ENCODE measurements at regions not wholly inside any gene's neighbourhood (a gene's known extent, or its start where the extent isn't known, plus 50 kb on each side); places are given as distances from the start of the nearest gene placed in this dataset.

DNA sequence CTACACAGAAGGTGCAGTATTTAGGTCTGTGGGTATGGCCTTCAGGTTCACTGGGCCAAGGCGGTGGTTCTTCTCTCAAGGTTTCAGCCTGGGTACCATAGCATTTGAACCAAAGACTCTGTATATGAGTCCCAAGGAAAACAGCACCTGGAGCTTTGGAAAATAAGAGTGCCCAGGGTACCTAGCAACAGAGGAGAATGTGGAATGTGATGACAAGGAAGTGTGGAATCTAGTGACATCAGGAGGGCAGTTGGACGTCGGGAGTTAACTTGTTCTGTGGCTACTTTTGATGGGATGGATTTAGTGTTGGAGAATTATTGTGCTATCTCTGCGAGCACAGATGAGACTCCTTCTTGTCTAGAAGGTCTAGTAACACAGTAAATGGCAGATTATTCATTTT, 201.2 kb downstream of the NOL4 start:
- H4K20me1 ChIP-seq (ENCODE audit: insufficient read depth, low read length), result no peaks in the 10 kb centered on the region
- H3K4me1 ChIP-seq (ENCODE audit: low read length), result no peaks in the 10 kb centered on the region
- no peak overlapping the region for H3K9ac ChIP-seq (ENCODE audit: low read length)
- no peaks in the 10 kb centered on the region for H3K36me3 ChIP-seq (replicated peaks; ENCODE audit: low read depth, low read length)
- H3K27ac ChIP-seq (ENCODE audit: low read length), result no peak overlapping the region
- no peaks in the 10 kb centered on the region for H3K27me3 ChIP-seq (ENCODE audit: low read depth, low read length)
- H3K9me3 ChIP-seq (ENCODE audit: insufficient read depth, low read length), result no peaks in the 10 kb centered on the region
- no peak overlapping the region for H3K4me3 ChIP-seq (ENCODE audit: low read length)
- TF ChIP-seq CTCF (IDR thresholded peaks at IDR 0.05; ENCODE audit: low read depth, low read length) (no peak), EZH2phosphoT487 (IDR thresholded peaks at IDR 0.05; ENCODE audit: low read depth) (no peak)
- H2AFZ ChIP-seq (ENCODE audit: low read depth, low read length), result no peak overlapping the region
- no peak overlapping the region for H3K4me2 ChIP-seq (ENCODE audit: low read length)
- H3K79me2 ChIP-seq (ENCODE audit: low read length), result no peaks in the 10 kb centered on the region

GRCh38 chr18:34018336-34018735, 206.4 kb downstream of the NOL4 start:
- Histone ChIP-seq H3K36me3 (replicated peaks; ENCODE audit: low read depth, low read length) (no peaks in the 10 kb centered on the region), H3K9ac (ENCODE audit: low read length) (no peak overlapping the region), H3K4me2 (ENCODE audit: low read length) (no peak overlapping the region), H3K79me2 (ENCODE audit: low read length) (no peaks in the 10 kb centered on the region), H4K20me1 (ENCODE audit: insufficient read depth, low read length) (no peaks in the 10 kb centered on the region), H2AFZ (ENCODE audit: low read depth, low read length) (no peak overlapping the region), H3K9me3 (ENCODE audit: insufficient read depth, low read length) (no peaks in the 10 kb centered on the region), H3K27me3 (ENCODE audit: low read depth, low read length) (no peaks in the 10 kb centered on the region), H3K4me3 (ENCODE audit: low read length) (no peak overlapping the region), H3K4me1 (ENCODE audit: low read length) (no peaks in the 10 kb centered on the region), H3K27ac (ENCODE audit: low read length) (no peak overlapping the region)
- no peak for TF ChIP-seq EZH2phosphoT487 (IDR thresholded peaks at IDR 0.05; ENCODE audit: low read depth)
- no peak for TF ChIP-seq CTCF (IDR thresholded peaks at IDR 0.05; ENCODE audit: low read depth, low read length)

DNA sequence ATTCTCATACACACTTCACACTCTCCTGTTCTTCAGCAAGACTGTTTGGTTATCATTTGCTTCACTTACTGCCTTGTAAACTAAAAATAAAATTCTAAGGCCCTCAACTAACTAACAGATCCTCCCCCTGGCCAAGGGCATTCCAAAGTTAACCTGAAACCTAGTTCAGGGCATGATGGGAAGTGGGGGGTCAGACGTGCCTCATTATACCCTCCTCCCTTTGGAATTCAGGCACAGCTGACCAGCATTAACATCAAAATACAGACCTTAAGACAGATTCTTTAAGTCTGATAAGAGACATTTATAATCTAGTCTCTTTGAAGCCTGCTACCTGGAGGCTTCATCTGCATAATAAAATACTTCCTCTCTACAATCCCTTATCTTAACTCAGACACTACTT, 221.0 kb downstream of the NOL4 start:
- H3K27ac ChIP-seq (ENCODE audit: low read length), result no peak overlapping the region

DNA sequence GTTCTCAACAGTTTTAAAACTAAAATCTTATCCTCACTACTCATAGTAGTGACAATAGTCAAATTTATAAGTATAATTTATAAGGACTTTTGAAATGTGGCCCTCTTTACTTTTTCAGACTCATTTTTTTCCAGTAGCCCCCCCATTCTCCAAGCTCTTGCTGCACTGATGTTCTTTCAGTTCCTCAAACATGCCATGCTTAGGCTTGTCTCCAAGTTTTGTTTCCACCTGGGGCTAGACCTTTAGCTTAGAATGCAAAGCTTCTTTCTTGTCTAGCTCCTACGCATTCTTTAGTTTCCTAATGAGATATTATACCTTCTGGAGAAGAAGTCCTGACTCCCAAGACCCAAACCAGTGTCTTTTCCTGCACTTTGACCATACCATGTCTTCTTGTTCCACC, 222.6 kb downstream of the NOL4 start:
- Histone ChIP-seq H3K4me1 (ENCODE audit: low read length) (peaks cover 5% of the 10 kb centered on the region; the same call in 1 of the 2 replicates), H3K4me3 (ENCODE audit: low read length) (no peak overlapping the region), H3K4me2 (ENCODE audit: low read length) (no peak overlapping the region), H3K79me2 (ENCODE audit: low read length) (no peaks in the 10 kb centered on the region), H3K9ac (ENCODE audit: low read length) (no peak overlapping the region), H4K20me1 (ENCODE audit: insufficient read depth, low read length) (no peaks in the 10 kb centered on the region), H3K9me3 (ENCODE audit: insufficient read depth, low read length) (no peaks in the 10 kb centered on the region), H3K27me3 (ENCODE audit: low read depth, low read length) (no peaks in the 10 kb centered on the region), H3K36me3 (replicated peaks; ENCODE audit: low read depth, low read length) (no peaks in the 10 kb centered on the region), H3K27ac (ENCODE audit: low read length) (no peak overlapping the region), H2AFZ (ENCODE audit: low read depth, low read length) (no peak overlapping the region)
- TF ChIP-seq EZH2phosphoT487 (IDR thresholded peaks at IDR 0.05; ENCODE audit: low read depth) (no peak), CTCF (IDR thresholded peaks at IDR 0.05; ENCODE audit: low read depth, low read length) (no peak)

More for the DNA sequence above, 221.0 kb downstream of the NOL4 start:
- Histone ChIP-seq H3K27me3 (ENCODE audit: low read depth, low read length) (no peaks in the 10 kb centered on the region), H3K9me3 (ENCODE audit: insufficient read depth, low read length) (no peaks in the 10 kb centered on the region), H3K79me2 (ENCODE audit: low read length) (no peaks in the 10 kb centered on the region), H4K20me1 (ENCODE audit: insufficient read depth, low read length) (no peaks in the 10 kb centered on the region), H2AFZ (ENCODE audit: low read depth, low read length) (no peak overlapping the region), H3K4me3 (ENCODE audit: low read length) (no peak overlapping the region), H3K4me2 (ENCODE audit: low read length) (no peak overlapping the region), H3K36me3 (replicated peaks; ENCODE audit: low read depth, low read length) (no peaks in the 10 kb centered on the region), H3K4me1 (ENCODE audit: low read length) (peaks cover 5% of the 10 kb centered on the region; the same call in 1 of the 2 replicates), H3K9ac (ENCODE audit: low read length) (no peak overlapping the region)
- TF ChIP-seq EZH2phosphoT487 (IDR thresholded peaks at IDR 0.05; ENCODE audit: low read depth), result no peak

DNA sequence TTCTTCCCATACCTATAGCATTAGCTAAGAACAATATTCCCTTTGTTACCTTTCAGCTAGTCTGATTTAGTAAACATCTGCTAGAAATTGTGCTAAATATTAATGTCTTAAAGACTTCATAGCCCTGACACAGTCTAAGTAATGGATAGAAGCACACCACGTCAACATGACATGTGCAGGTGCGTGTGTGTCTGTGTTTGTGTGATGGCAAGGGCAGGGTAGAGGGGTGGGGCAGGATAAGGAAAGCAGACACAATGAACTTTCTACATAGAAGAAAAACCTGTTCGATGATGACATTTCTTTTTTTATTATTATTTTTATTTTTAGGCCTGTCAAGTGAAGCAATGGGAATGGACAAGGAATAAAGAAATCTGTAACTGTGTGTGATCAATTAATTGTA, 223.3 kb downstream of the NOL4 start:
- H3K9ac ChIP-seq (ENCODE audit: low read length), result no peak overlapping the region
- H2AFZ ChIP-seq (ENCODE audit: low read depth, low read length), result no peak overlapping the region
- no peaks in the 10 kb centered on the region for H3K27me3 ChIP-seq (ENCODE audit: low read depth, low read length)
- H3K9me3 ChIP-seq (ENCODE audit: insufficient read depth, low read length), result no peaks in the 10 kb centered on the region
- no peak overlapping the region for H3K27ac ChIP-seq (ENCODE audit: low read length)
- no peak for TF ChIP-seq CTCF (IDR thresholded peaks at IDR 0.05; ENCODE audit: low read depth, low read length)
- no peak for TF ChIP-seq EZH2phosphoT487 (IDR thresholded peaks at IDR 0.05; ENCODE audit: low read depth)
- H3K4me3 ChIP-seq (ENCODE audit: low read length), result no peak overlapping the region
- H3K4me2 ChIP-seq (ENCODE audit: low read length), result no peak overlapping the region
- H4K20me1 ChIP-seq (ENCODE audit: insufficient read depth, low read length), result no peaks in the 10 kb centered on the region
- no peaks in the 10 kb centered on the region for H3K79me2 ChIP-seq (ENCODE audit: low read length)
- peaks cover 5% of the 10 kb centered on the region; the same call in 1 of the 2 replicates for H3K4me1 ChIP-seq (ENCODE audit: low read length)
- H3K36me3 ChIP-seq (replicated peaks; ENCODE audit: low read depth, low read length), result no peaks in the 10 kb centered on the region

All from OCI-LY3 (cell line).